COLO668 (cell line): ENCODE measurements at regions not wholly inside any gene's neighbourhood (a gene's known extent, or its start where the extent isn't known, plus 50 kb on each side); places are given as distances from the start of the nearest gene placed in this dataset.

Experiments
- DNase-seq: peaks from one replicate; lab custom pipeline; 2025; ENCODE audit not compliant: unreplicated experiment; lab: John Stamatoyannopoulos, UW

- no peak for DNase-seq
Observed at GRCh38 chr13:84912720-84913119, 886.5 kb downstream of the SLITRK6 start.

DNA sequence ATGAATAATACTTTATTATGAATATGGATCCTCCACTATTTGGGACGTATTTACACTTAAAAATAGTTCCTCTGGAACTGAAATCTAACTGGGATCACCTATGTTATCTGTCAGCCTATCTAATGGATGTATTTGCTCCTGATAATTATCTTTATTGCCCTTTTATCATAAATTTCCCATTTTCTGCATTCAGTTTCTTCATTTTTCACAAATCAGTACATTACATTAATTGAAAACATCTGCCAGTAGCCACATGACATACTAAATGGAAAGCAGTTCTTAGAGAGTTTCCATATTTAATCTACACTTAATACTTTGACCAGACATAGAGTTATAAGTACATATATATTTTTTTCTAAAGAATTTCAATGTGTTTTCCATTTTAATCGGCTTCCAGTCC, 888.8 kb downstream of the SLITRK6 start:
- no peak for DNase-seq

- no peak for DNase-seq
Observed at GRCh38 chr13:84903391-84903790, 895.8 kb downstream of the SLITRK6 start.

GRCh38 chr13:84902243-84902642, 897.0 kb downstream of the SLITRK6 start:
- no peak for DNase-seq

DNA sequence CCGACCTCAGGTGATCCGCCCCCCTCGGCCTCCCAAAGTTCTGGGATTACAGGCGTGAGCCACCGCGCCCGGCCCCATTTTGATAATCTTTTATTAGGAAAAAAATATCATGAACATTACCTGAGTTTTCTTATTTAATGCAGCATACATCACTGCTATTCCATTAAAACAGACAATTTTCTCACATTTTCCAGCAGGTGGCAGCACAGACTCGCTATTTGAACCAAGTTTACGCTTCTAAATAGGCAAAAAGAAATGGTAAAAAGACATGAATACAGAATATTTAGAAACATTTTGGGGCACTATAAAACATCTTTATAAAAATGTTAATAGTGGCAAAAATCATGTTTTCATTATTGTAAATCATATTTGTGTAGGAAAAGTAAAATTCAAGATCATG, 903.1 kb downstream of the SLITRK6 start:
- peak; percentile 67 for DNase-seq

DNA sequence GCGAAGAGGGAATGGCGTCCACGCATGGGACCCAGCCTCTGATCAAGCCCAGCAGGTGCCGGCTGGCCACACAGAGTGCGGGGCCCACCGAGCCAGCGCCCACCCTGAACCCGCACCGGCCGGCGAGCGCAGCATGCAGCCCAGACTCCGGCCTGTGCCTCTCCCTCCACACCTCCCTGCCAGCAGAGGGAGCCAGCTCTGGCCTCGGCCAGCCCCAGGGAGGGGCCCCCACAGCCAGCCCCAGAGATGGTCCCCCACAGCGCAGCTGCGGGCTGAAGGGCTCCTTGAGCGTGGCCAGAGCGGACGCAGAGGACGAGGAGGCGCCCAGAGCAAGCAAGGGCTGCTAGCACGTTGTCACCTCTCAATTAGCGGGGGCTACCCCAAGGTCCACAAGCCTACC, 904.5 kb downstream of the SLITRK6 start:
- DNase-seq, result no peak

DNA sequence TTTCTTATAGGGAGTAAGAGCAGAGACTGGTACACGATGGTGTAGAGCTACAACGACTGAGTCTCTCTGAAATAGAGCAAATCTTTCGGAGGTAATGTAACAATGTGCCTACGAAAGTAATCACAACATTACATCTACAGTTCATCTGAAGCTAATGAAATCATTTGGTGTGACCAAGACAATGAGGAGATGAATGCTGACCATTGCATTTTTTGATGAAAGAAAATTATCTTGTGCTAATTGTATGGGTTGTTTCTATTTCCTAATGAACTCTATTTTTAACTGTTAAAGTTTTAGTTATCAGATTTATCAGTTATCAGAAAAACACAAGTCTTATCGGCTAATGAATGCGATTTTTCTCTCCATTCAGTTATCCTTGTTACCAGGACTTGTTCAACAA, 913.4 kb downstream of the SLITRK6 start:
- DNase-seq, result no peak

DNA sequence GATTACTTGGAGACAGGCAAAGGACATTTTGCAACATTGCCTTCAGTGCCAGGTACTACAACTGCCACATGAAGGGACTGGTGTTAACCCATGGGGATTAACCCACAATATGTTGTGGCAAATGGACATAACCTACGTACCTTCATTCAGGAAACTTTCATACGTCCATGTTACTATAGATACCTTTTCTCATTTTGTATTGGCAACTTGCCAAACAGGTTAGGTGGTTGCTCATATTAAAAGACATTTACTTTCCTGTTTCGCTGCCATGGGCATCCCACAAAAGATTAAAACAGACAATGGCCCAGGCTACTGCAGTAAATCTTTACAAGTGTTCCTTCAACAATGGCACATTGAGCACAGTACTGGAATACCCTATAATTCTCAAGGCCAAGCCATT, 925.3 kb downstream of the SLITRK6 start:
- peak; percentile 49 for DNase-seq

GRCh38 chr13:84870190-84870589, 929.0 kb downstream of the SLITRK6 start:
- DNase-seq, result no peak

GRCh38 chr13:84867246-84867645, 932.0 kb downstream of the SLITRK6 start:
- DNase-seq, result no peak

GRCh38 chr13:84865783-84866221, 933.4 kb downstream of the SLITRK6 start:
- DNase-seq, result peak; percentile 62

DNA sequence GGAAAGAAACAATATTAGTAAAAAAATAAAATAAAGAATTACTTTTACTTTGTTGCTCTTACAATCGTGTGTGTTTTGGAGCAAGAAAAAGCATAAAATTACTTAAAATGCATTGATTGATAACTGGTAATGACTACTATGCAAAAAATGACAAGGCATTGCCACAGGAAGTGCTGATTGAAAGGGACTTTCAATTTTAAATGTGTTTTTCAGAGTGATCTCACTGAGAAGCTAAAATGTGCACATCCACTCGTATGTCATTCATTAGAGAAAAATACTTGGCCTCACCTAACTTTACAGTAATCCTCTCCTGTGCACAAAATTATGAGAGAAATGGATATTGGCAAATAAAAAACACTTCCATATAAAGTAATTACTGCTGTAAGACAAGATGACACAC, 934.9 kb downstream of the SLITRK6 start:
- DNase-seq, result no peak

DNA sequence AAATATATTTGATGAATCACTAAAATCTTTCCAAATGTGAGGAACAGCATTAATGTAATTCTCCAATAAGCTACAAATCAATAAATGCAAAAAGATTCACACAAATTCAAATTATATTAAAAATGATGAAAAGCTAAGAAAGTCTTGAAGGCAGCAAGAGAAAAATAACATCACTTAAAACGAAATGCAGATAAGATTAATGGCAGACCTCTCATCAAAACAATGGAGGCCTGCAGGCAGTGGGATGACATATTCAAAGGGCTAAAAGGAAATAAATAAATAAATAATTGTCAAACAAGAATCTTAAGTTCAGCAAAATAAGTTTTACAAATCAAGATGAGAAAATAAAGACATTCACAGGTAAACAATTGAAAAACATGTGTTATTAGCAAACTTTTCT, 952.1 kb downstream of the SLITRK6 start:
- DNase-seq, result no peak

- no peak for DNase-seq
Observed at GRCh38 chr13:84845907-84846619, 953.2 kb downstream of the SLITRK6 start.

- peak; percentile 17 for DNase-seq
Observed at GRCh38 chr13:84844473-84844872, 954.7 kb downstream of the SLITRK6 start.

- DNase-seq, result no peak
Observed at GRCh38 chr13:84843368-84843767, 955.9 kb downstream of the SLITRK6 start.

- no peak for DNase-seq
Observed at GRCh38 chr13:84834201-84834600, 951.9 kb upstream of the SLITRK1 start.

GRCh38 chr13:84831666-84832657, 949.7 kb upstream of the SLITRK1 start:
- DNase-seq, result no peak

GRCh38 chr13:84823528-84823927, 941.3 kb upstream of the SLITRK1 start:
- no peak for DNase-seq

DNA sequence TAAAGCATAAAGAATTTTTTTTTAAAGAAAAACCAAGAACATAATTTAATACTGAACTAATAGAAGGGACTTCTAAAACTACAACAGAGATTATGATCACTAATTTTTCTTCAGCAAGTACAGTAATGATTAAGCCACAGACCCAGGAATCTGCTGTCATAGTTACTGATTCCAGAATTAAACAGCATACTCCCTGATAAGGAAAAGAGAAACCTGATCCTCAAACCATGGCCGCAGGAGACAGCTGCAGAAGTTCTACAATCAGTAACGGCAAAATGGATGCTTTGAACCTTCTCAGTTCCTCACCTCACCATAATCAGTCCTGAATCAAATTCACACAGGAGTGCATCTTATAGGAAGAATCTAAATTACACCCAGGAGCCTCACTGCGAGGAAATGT, 939.0 kb upstream of the SLITRK1 start:
- DNase-seq, result peak; percentile 27

DNA sequence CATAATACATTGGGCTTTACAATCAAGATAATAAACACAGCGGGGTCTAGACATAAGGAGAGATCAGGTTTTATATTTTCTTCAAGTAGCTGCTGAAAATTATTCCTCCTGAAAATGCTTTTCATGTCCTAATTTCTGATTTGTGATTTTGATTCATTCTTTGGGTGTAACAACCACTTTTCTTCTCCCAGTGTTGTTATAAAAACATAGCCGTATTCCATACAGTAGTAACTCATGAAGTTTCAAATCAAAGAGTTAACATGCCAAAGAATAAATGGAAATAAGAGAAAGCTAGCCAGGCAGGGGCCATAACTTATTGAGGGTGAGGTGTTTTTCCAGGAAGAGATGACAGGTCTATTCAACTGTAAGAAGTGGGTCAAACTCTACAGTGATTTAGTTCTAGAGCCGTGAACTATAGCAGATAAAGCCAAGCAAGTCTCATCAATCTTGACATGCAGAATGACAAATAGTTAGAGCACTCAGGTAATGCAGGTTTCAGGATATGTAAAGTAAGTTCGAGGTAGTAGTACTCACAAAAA, 934.4 kb upstream of the SLITRK1 start:
- no peak for DNase-seq

- DNase-seq, result no peak
Observed at GRCh38 chr13:84812789-84813188, 930.5 kb upstream of the SLITRK1 start.
